Neural progenitor cell (in vitro differentiated cells): ENCODE measurements at regions not wholly inside any gene's neighbourhood (a gene's known extent, or its start where the extent isn't known, plus 50 kb on each side); places are given as distances from the start of the nearest gene placed in this dataset.

ENCODE experiments used
- DNase-seq: peaks from one replicate; pipeline ENCODE4 v3.0.0-alpha.2; 2016; ENCODE audit warnings: low spot score
- H2AFZ ChIP-seq: fragments of 200-600 bp; sonication (generic); replicated peaks from 2 replicates; pipeline ENCODE4 v1.6.1; 2016; ENCODE audit warnings: antibody characterized with exemption
- H3F3A ChIP-seq: fragments of 200-600 bp; sonication (generic); 2 replicates; pipeline ENCODE4 v1.6.1; 2016; ENCODE audit warnings: antibody characterized with exemption, low read depth
- H3K27ac ChIP-seq: fragments of 200-600 bp; sonication (generic); 2 replicates; pipeline ENCODE4 v1.5.1; 2016; ENCODE audit warnings: mild to moderate bottlenecking
- H3K27me3 ChIP-seq: fragments of 200-600 bp; sonication (generic); 2 replicates; pipeline ENCODE4 v1.6.1; 2016; ENCODE audit warnings: mild to moderate bottlenecking, moderate library complexity
- H3K36me3 ChIP-seq: fragments of 200-600 bp; sonication (generic); 2 replicates; pipeline ENCODE4 v1.5.1; 2016
- H3K4me1 ChIP-seq: fragments of 200-600 bp; sonication (generic); 2 replicates; pipeline ENCODE4 v1.6.1; 2016; ENCODE audit warnings: mixed run types
- H3K4me2 ChIP-seq: fragments of 200-600 bp; sonication (generic); 2 replicates; pipeline ENCODE4 v1.6.1; 2016
- H3K4me3 ChIP-seq: fragments of 200-600 bp; sonication (generic); 2 replicates; pipeline ENCODE4 v1.5.1; 2016
- H3K79me2 ChIP-seq: fragments of 200-600 bp; sonication (generic); 2 replicates; pipeline ENCODE4 v1.6.1; 2016; ENCODE audit warnings: low read depth
- H3K9ac ChIP-seq: fragments of 200-600 bp; sonication (generic); 2 replicates; pipeline ENCODE4 v1.6.1; 2016
- H3K9me3 ChIP-seq: fragments of 200-600 bp; sonication (generic); 2 replicates; pipeline ENCODE4 v1.5.1; 2016; ENCODE audit warnings: low read depth
- H4K20me1 ChIP-seq: fragments of 200-600 bp; sonication (generic); 2 replicates; pipeline ENCODE4 v1.6.1; 2016; ENCODE audit warnings: low read depth
- H3K27ac Mint-ChIP-seq: 3 replicates; pipeline ENCODE4 v1.8.0; 2021; ENCODE audit warnings: mixed read lengths
- H3K27me3 Mint-ChIP-seq: 2 replicates; pipeline ENCODE4 v1.8.0; 2022; ENCODE audit warnings: low read depth, mild to moderate bottlenecking, inconsistent platforms, moderate library complexity, mixed read lengths; ENCODE audit not compliant: insufficient read depth
- H3K36me3 Mint-ChIP-seq: 3 replicates; pipeline ENCODE4 v1.8.0; 2021; ENCODE audit warnings: mixed read lengths
- H3K4me1 Mint-ChIP-seq: 3 replicates; pipeline ENCODE4 v1.8.0; 2021; ENCODE audit warnings: mixed read lengths
- H3K4me3 Mint-ChIP-seq: 3 replicates; pipeline ENCODE4 v1.8.0; 2021; ENCODE audit warnings: mild to moderate bottlenecking, moderate library complexity, mixed read lengths
- H3K9me3 Mint-ChIP-seq: 3 replicates; pipeline ENCODE4 v1.8.0; 2020; ENCODE audit warnings: mixed read lengths
- CTCF ChIP-seq: fragments of 200-600 bp; sonication (generic); IDR thresholded peaks from 2 replicates; pipeline ENCODE4 v1.5.1; 2017; ENCODE audit warnings: antibody characterized with exemption, mild to moderate bottlenecking
- EZH2 ChIP-seq: fragments of 200-600 bp; sonication (generic); IDR thresholded peaks from 2 replicates; pipeline ENCODE4 v1.6.1; 2017; ENCODE audit warnings: antibody characterized with exemption, mild to moderate bottlenecking, moderate library complexity
- EZH2phosphoT487 ChIP-seq: fragments of 200-600 bp; sonication (generic); IDR thresholded peaks from 2 replicates; pipeline ENCODE4 v1.6.1; 2017; ENCODE audit warnings: antibody characterized with exemption

GRCh38 chr14:53872681-53873089, 83.9 kb downstream of the BMP4 start:
- Histone ChIP-seq H3K79me2 (no peaks in the 10 kb centered on the region), H4K20me1 (no peaks in the 10 kb centered on the region), H3K4me1 (no peaks in the 10 kb centered on the region), H2AFZ (no peak overlapping the region), H3F3A (no peaks in the 10 kb centered on the region), H3K36me3 (no peaks in the 10 kb centered on the region), H3K27me3 (no peaks in the 10 kb centered on the region), H3K4me3 (no peak overlapping the region), H3K27ac (no peak overlapping the region), H3K9me3 (no peaks in the 10 kb centered on the region), H3K9ac (no peak overlapping the region), H3K4me2 (no peak overlapping the region)
- DNase-seq: no peak
- Mint-ChIP-seq H3K4me1 (peaks cover 3% of the 10 kb centered on the region), H3K4me3 (no peak overlapping the region), H3K27me3 (peaks cover 3% of the 10 kb centered on the region), H3K9me3 (peaks cover 12% of the 10 kb centered on the region), H3K27ac (no peak overlapping the region), H3K36me3 (no peaks in the 10 kb centered on the region)
- TF ChIP-seq EZH2phosphoT487 (no peak), EZH2 (no peak), CTCF (no peak)

GRCh38 chr14:53871951-53872350, 84.7 kb downstream of the BMP4 start:
- no peak overlapping the region for H3K27ac ChIP-seq
- no peaks in the 10 kb centered on the region for H3K36me3 Mint-ChIP-seq
- TF ChIP-seq CTCF (no peak), EZH2 (no peak), EZH2phosphoT487 (no peak)

GRCh38 chr14:53871011-53871410, 85.6 kb downstream of the BMP4 start:
- Mint-ChIP-seq H3K27ac (no peak overlapping the region), H3K27me3 (peaks cover 3% of the 10 kb centered on the region), H3K36me3 (no peaks in the 10 kb centered on the region), H3K9me3 (peaks cover 4% of the 10 kb centered on the region), H3K4me1 (peaks cover 3% of the 10 kb centered on the region), H3K4me3 (no peak overlapping the region)
- no peaks in the 10 kb centered on the region for H3K4me1 ChIP-seq
- H3K27ac ChIP-seq: no peak overlapping the region
- no peaks in the 10 kb centered on the region for H3K79me2 ChIP-seq
- TF ChIP-seq EZH2phosphoT487: no peak
- no peak for TF ChIP-seq CTCF
- TF ChIP-seq EZH2: no peak
- no peak overlapping the region for H3K4me3 ChIP-seq
- H4K20me1 ChIP-seq: no peaks in the 10 kb centered on the region
- H3K4me2 ChIP-seq: no peak overlapping the region
- no peaks in the 10 kb centered on the region for H3K36me3 ChIP-seq
- H3K27me3 ChIP-seq: no peaks in the 10 kb centered on the region
- DNase-seq: no peak
- no peak overlapping the region for H2AFZ ChIP-seq
- no peak overlapping the region for H3K9ac ChIP-seq
- no peaks in the 10 kb centered on the region for H3K9me3 ChIP-seq
- no peaks in the 10 kb centered on the region for H3F3A ChIP-seq

More at GRCh38 chr14:53871951-53872350, 84.7 kb downstream of the BMP4 start:
- no peaks in the 10 kb centered on the region for H3K27me3 ChIP-seq
- H3K79me2 ChIP-seq: no peaks in the 10 kb centered on the region
- no peaks in the 10 kb centered on the region for H3K9me3 ChIP-seq
- Mint-ChIP-seq H3K27me3 (peaks cover 3% of the 10 kb centered on the region), H3K4me1 (peaks cover 3% of the 10 kb centered on the region), H3K27ac (no peak overlapping the region), H3K9me3 (peaks cover 9% of the 10 kb centered on the region), H3K4me3 (no peak overlapping the region)
- no peaks in the 10 kb centered on the region for H3K36me3 ChIP-seq
- H3K4me1 ChIP-seq: no peaks in the 10 kb centered on the region
- no peak overlapping the region for H3K4me3 ChIP-seq
- no peak overlapping the region for H3K4me2 ChIP-seq
- H3F3A ChIP-seq: no peaks in the 10 kb centered on the region
- no peaks in the 10 kb centered on the region for H4K20me1 ChIP-seq
- no peak for DNase-seq
- H3K9ac ChIP-seq: no peak overlapping the region
- H2AFZ ChIP-seq: peak overlapping the region; percentile 40
